HG03280 (cell line): ENCODE measurements at regions not wholly inside any gene's neighbourhood (a gene's known extent, or its start where the extent isn't known, plus 50 kb on each side); places are given as distances from the start of the nearest gene placed in this dataset.

Experiments
- ATAC-seq: cut with Tn5 transposase; IDR thresholded peaks from one replicate; pipeline ENCODE4 v1.9.1; 2021; ENCODE audit warnings: mild to moderate bottlenecking, moderate library complexity; ENCODE audit not compliant: unreplicated experiment

DNA sequence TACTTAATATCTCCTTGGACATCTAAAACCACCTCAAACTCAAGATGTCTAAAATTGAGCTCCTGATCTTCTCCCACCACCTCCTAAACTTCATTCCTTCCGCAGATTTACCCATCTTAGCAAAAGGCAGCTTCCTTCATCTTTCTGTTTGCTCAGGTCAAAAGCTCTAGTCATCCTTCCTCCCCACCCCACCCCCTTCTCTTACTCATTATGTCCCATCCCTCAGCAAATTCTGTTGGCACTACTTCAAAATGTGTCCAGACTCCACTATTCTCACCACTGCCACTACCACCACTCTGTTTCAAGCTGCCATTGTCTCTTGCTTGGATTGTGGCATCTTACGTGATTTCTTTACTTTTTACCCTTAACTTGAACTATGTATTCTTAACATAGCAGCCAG is 59.2 kb upstream of the ZDHHC17 start:
- no peak for ATAC-seq

DNA sequence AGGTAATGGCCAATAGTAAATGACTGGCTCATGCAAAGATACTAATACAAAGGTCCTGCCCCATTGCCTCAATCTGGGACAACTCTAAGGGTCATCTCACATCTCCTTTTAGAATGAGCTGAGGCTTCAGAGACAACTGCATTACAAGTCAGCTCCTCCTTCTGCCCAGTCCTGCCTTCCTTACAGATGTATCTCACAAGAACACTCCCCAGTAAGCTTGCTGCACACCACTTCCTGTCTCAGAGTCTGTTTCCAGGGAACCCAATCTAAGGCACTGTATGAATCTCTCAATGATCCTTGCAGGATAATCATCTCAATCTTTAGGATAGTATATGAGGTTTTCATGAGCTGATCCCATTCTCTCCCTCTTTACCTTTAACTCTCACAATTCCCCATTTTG is 57.8 kb upstream of the ZDHHC17 start:
- ATAC-seq, result no peak

DNA sequence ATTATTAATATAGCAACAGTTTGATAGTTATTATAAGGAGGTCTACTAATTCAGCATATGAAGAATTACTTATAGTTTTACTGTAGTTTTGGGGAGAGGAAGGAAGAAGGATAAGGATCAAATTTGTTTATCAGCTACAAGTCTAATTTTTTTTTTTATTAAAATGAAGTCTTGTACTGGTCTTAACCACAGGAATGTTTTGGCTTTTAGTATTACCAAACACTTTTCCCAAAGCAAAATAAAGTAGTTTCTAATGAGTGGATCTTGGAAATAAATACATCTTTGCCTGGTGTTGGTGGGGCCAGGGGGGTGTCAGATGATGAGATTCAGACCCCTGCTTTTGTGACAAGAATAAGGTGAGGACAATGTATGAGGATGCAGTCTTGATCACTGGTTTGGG is 57.2 kb upstream of the ZDHHC17 start:
- no peak for ATAC-seq

DNA sequence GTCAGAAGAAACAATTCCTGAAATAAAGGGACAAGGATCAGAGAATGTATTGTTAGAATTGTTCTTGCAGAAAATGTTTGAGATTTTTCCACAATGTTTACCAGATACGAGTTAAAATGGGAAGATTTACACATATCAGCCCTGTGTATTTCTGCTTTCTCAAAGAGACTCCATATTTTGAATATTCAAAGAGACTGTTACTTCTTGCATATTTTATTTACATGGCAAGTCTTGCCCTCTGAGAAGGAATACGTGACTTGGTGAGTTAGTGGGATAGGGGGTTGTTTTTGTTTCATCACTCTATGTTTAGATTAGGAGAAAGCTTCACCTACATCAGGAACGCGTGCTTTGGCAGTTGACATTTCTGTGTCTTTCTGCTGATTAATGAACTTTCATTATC is 56.1 kb upstream of the ZDHHC17 start:
- no peak for ATAC-seq

DNA sequence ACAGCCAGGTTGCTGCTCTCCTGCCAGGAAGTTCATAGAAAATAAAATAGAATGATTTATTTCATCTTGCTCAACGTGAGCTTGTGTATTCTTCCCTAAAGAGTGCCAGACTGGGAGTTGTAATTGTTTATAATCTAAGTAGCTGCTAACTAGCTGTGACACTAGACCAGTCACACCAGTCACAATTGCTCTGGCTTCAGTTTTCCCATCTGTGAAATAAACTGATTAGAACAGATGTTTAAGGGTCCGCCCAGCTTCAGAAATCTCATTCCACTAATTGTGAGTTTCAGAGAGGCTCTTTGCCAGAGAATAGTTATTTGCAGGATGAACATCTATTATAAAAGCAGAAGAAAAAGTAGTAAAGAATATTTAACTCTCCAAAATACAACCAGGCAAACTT is 55.6 kb upstream of the ZDHHC17 start:
- no peak for ATAC-seq

DNA sequence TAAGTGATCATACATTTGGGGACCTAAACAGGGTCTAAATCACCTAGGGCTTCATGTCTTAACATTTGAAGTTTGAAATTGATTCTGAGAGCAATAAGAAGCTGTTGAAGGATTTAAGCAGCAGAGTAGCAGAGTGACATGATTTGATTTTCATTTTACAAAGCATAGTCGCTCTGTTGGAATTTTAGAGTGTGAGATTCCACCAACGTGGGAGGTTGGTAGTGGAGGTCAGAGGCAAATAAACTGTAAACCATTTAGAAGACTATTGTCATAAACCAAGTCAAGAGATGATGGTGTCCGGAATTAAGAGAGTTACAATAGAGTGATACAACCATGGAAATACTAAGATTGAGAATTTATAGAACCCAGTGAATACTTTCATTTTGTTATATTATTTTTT is 52.7 kb upstream of the ZDHHC17 start:
- no peak for ATAC-seq

DNA sequence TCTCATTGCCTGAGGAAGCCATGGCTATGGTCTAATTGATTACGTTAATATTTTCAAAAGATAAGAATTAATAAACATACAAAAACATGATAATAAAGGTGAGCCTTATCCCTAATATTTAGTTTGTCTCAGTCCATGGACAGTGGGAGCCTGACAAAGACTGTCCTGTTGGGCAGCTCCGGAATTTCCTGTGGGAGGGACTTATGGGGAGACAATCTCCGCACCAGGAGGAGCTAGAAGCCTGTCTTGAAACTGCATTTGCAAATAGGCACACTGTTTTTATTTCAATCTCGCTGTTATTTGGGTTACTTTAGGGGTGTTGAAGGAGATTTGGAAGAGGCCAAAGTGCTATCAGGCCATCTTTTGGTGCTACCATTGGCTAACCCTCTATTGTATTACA is 50.8 kb upstream of the ZDHHC17 start:
- ATAC-seq, result no peak

DNA sequence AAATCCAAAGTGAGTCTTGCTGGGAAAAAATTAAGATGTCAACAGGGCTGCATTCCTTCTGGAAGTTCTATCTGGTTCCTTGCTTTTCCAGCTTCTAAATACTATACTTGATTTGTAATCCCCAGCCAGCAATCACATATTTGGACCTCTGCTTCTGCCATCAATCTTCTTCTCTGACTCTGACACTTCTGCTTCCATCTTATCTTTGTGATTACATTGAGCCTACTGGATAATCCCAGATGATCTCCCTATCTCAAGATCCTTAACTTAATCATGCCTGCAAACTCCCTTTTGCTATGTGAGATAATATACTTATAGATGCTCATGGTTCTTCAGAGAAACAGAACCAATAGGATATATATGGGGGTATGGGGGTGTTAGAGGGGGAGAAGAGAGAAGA is 49.9 kb upstream of the ZDHHC17 start:
- ATAC-seq, result no peak
